Testis (tissue), 2 donors: ENCODE measurements at regions not wholly inside any gene's neighbourhood (a gene's known extent, or its start where the extent isn't known, plus 50 kb on each side); places are given as distances from the start of the nearest gene placed in this dataset.

Experiments used
- DNase-seq: peaks from one replicate; pipeline ENCODE4 v3.0.0-alpha.2; 2019
- H3K27ac ChIP-seq, 2 donors: fragments of 200-600 bp; sonication (generic); one replicate each; pipeline ENCODE4 v1.5.1; 2019
- H3K27me3 ChIP-seq: fragments of 200-600 bp; sonication (generic); one replicate; pipeline ENCODE4 v1.5.1; 2019
- H3K36me3 ChIP-seq: fragments of 200-600 bp; sonication (generic); one replicate; pipeline ENCODE4 v1.5.1; 2017; ENCODE audit warnings: low read depth; ENCODE audit errors: missing control alignments
- H3K4me1 ChIP-seq: fragments of 200-600 bp; sonication (generic); one replicate; pipeline ENCODE4 v1.5.1; 2019
- H3K4me3 ChIP-seq, 2 donors: fragments of 200-600 bp; sonication (generic); one replicate each; pipeline ENCODE4 v1.5.1; 2017 to 2019
- H3K9me3 ChIP-seq: fragments of 200-600 bp; sonication (generic); one replicate; pipeline ENCODE4 v1.5.1; 2017
- POLR2A ChIP-seq: fragments of 450-650 bp; IDR thresholded peaks from one replicate; pipeline ENCODE4 v1.6.1; 2017; ENCODE audit warnings: antibody characterized with exemption, mild to moderate bottlenecking, moderate library complexity
- WGBS, 2 donors: methylation state at CpG; one replicate each; pipeline ENCODE4 v1.1.5; 2018; 5-methylcytosine and 5-hydroxymethylcytosine counted together
- intact Hi-C: fragments of 100-400 bp; cut with DNase I; formaldehyde crosslinking; loops from one replicate; pipeline ENCODE4 v1.15.1; 2023; ENCODE audit warnings: low total_unique reads
- TF ChIP-seq, protein P1 (sequence below), 3 experiments: fragments of 450-650 bp in 2 of 3; fragments of 200-600 bp in 1 of 3; sonication (generic) in 1 of 3; IDR thresholded peaks; one replicate each; pipeline ENCODE4 v1.5.1; 2016 to 2019; ENCODE audit warnings: antibody characterized with exemption in 3 of 3, mild to moderate bottlenecking in 2 of 3, moderate library complexity in 1 of 3

DNA sequence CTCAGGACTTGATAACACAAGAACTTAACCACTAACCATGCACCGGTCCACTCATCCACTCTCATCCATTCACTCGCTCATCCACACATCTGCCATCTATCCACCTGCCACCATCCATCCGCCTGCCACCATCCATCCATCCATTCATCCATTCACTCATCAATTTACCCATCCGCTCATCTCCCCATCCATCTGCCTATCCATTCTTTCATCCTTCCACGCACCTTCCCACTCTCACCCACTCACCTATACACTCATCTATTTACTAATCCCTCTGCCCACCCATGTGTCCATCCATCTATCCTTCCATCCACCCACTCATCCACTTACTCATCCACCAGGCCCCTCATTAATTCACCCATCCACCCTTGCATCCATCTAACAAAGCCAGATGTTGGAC lies 131.0 kb downstream of the MRM1 start:
- no peaks in the 10 kb centered on the region for H3K36me3 ChIP-seq
- DNase-seq, result no peak
- H3K9me3 ChIP-seq, result no peaks in the 10 kb centered on the region
- TF ChIP-seq, protein P1, sequence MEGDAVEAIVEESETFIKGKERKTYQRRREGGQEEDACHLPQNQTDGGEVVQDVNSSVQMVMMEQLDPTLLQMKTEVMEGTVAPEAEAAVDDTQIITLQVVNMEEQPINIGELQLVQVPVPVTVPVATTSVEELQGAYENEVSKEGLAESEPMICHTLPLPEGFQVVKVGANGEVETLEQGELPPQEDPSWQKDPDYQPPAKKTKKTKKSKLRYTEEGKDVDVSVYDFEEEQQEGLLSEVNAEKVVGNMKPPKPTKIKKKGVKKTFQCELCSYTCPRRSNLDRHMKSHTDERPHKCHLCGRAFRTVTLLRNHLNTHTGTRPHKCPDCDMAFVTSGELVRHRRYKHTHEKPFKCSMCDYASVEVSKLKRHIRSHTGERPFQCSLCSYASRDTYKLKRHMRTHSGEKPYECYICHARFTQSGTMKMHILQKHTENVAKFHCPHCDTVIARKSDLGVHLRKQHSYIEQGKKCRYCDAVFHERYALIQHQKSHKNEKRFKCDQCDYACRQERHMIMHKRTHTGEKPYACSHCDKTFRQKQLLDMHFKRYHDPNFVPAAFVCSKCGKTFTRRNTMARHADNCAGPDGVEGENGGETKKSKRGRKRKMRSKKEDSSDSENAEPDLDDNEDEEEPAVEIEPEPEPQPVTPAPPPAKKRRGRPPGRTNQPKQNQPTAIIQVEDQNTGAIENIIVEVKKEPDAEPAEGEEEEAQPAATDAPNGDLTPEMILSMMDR (IDR thresholded peaks at IDR 0.05), result no peak
- no peak for TF ChIP-seq POLR2A
- no peaks in the 10 kb centered on the region for H3K27me3 ChIP-seq
- H3K4me1 ChIP-seq, result no peaks in the 10 kb centered on the region
- no peak overlapping the region for H3K27ac ChIP-seq
- 94% methylated on average over 5 of the region's 5 CpGs for WGBS, 2 donors
- H3K4me3 ChIP-seq, result no peak overlapping the region
- intact Hi-C loops, result no loop called here

- no peaks in the 10 kb centered on the region for H3K27me3 ChIP-seq
- DNase-seq, result no peak
- WGBS, 2 donors, result 70 to 82% methylated on average over 15 of the region's 15 CpGs
- H3K27ac ChIP-seq, result no peak overlapping the region
- H3K36me3 ChIP-seq, result no peaks in the 10 kb centered on the region
- no peaks in the 10 kb centered on the region for H3K9me3 ChIP-seq
- no peaks in the 10 kb centered on the region for H3K4me1 ChIP-seq
- no peak for TF ChIP-seq POLR2A
- TF ChIP-seq, protein P1 (IDR thresholded peaks at IDR 0.05), result no peak
- intact Hi-C loops, result no loop called here
- H3K4me3 ChIP-seq, result no peak overlapping the region
Observed at GRCh38 chr17:36736201-36737156, 135.1 kb downstream of the MRM1 start.

GRCh38 chr17:36739208-36739607 lies 137.8 kb downstream of the MRM1 start:
- Histone ChIP-seq H3K9me3 (no peaks in the 10 kb centered on the region), H3K4me1 (no peaks in the 10 kb centered on the region), H3K36me3 (no peaks in the 10 kb centered on the region), H3K27ac (no peak overlapping the region), H3K27me3 (no peaks in the 10 kb centered on the region), H3K4me3 (no peak overlapping the region)
- DNase-seq, result no peak
- intact Hi-C loops, result no loop called here
- no peak for TF ChIP-seq POLR2A
- TF ChIP-seq, protein P1 (IDR thresholded peaks at IDR 0.05), result no peak
- whole genome bisulfite sequencing, 2 donors, result 92 to 94% methylated on average over 6 of the region's 6 CpGs

- 66 to 76% methylated on average over 8 of the region's 8 CpGs for WGBS, 2 donors
- Histone ChIP-seq H3K9me3 (no peaks in the 10 kb centered on the region), H3K4me1 (no peaks in the 10 kb centered on the region), H3K27me3 (no peaks in the 10 kb centered on the region), H3K4me3 (no peak overlapping the region), H3K27ac (no peak overlapping the region), H3K36me3 (no peaks in the 10 kb centered on the region)
- no peak for DNase-seq
- intact Hi-C loops, result no loop called here
- TF ChIP-seq, protein P1 (IDR thresholded peaks at IDR 0.05), result no peak
- no peak for TF ChIP-seq POLR2A
Observed at GRCh38 chr17:36740157-36740556, 138.8 kb downstream of the MRM1 start.
